Keratinocyte (primary cell): ENCODE measurements at regions not wholly inside any gene's neighbourhood (a gene's known extent, or its start where the extent isn't known, plus 50 kb on each side); places are given as distances from the start of the nearest gene placed in this dataset.
"Not testable (repeated sequence)": the region's sequence is repeated elsewhere in the genome, so short reads cannot be mapped to it uniquely, and the experiment has no call there.

ENCODE experiments used
- DNase-seq: peaks from one replicate; pipeline ENCODE4 v3.0.0-alpha.2; 2011; ENCODE audit warnings: low read depth, missing footprints, low spot score
- FAIRE-seq: peaks from 2 replicates; lab custom pipeline; 2011; peaks lifted over from hg19 to GRCh38; lab: Jason Lieb, UNC
- H2AFZ ChIP-seq: 2 replicates; pipeline ENCODE4 v1.6.0; 2012; ENCODE audit warnings: low read length, control low read depth, inconsistent platforms; ENCODE audit not compliant: control insufficient read depth
- H3K27ac ChIP-seq: 2 replicates; pipeline ENCODE4 v1.5.1; 2011; ENCODE audit warnings: low read length; ENCODE audit not compliant: control insufficient read depth, insufficient read depth
- H3K27me3 ChIP-seq: 3 replicates; pipeline ENCODE4 v1.6.0; 2011; ENCODE audit warnings: low read length; ENCODE audit not compliant: control insufficient read depth, insufficient read depth; ENCODE audit errors: extremely low read depth
- H3K36me3 ChIP-seq, 2 experiments: 2 replicates in 1 of 2; 3 replicates in 1 of 2; pipeline ENCODE4 v1.5.1; 2011; ENCODE audit warnings: low read length in 2 of 2, mild to moderate bottlenecking in 1 of 2; ENCODE audit not compliant: control insufficient read depth in 2 of 2, insufficient read depth in 2 of 2; ENCODE audit errors: extremely low read depth in 1 of 2
- H3K4me1 ChIP-seq: 3 replicates; pipeline ENCODE4 v1.5.1; 2011; ENCODE audit warnings: low read length; ENCODE audit not compliant: control insufficient read depth, insufficient read depth; ENCODE audit errors: extremely low read depth
- H3K4me2 ChIP-seq: 3 replicates; pipeline ENCODE4 v1.6.0; 2011; ENCODE audit warnings: low read depth, low read length; ENCODE audit not compliant: control insufficient read depth, insufficient read depth; ENCODE audit errors: extremely low read depth
- H3K4me3 ChIP-seq, 3 experiments: fragments of 200-600 bp in 1 of 3; sonication (generic) in 1 of 3; 2 replicates in 2 of 3; 3 replicates in 1 of 3; pipeline ENCODE4 v1.5.1; 2011 to 2016; ENCODE audit warnings: low read length in 3 of 3, mild to moderate bottlenecking in 3 of 3, control low read depth in 2 of 3, inconsistent platforms in 1 of 3, low read depth in 1 of 3, mixed read lengths in 1 of 3, mixed run types in 1 of 3, moderate library complexity in 1 of 3; ENCODE audit not compliant: control insufficient read depth in 2 of 3, insufficient read depth in 2 of 3; ENCODE audit errors: extremely low read depth in 1 of 3
- H3K79me2 ChIP-seq: 2 replicates; pipeline ENCODE4 v1.6.0; 2012; ENCODE audit warnings: low read length; ENCODE audit not compliant: control insufficient read depth, insufficient read depth
- H3K9ac ChIP-seq: 3 replicates; pipeline ENCODE4 v1.6.0; 2011; ENCODE audit warnings: low read length; ENCODE audit not compliant: control insufficient read depth, insufficient read depth; ENCODE audit errors: extremely low read depth
- H3K9me1 ChIP-seq: 3 replicates; pipeline ENCODE4 v1.6.0; 2011; ENCODE audit warnings: low read length; ENCODE audit not compliant: control insufficient read depth, insufficient read depth; ENCODE audit errors: extremely low read depth
- H3K9me3 ChIP-seq: 2 replicates; pipeline ENCODE4 v1.5.1; 2012; ENCODE audit warnings: low read depth, low read length; ENCODE audit not compliant: control insufficient read depth
- H4K20me1 ChIP-seq: 3 replicates; pipeline ENCODE4 v1.6.0; 2011; ENCODE audit warnings: low read length; ENCODE audit not compliant: control insufficient read depth, insufficient read depth; ENCODE audit errors: extremely low read depth
- CTCF ChIP-seq, 3 experiments: IDR thresholded peaks in 1 of 3; conservative IDR thresholded peaks in 1 of 3; optimal IDR thresholded peaks in 1 of 3; 2 replicates in 2 of 3; 3 replicates in 1 of 3; pipeline versions ENCODE3 to v1.5.1; 2011; ENCODE audit warnings: low read length in 3 of 3, mild to moderate bottlenecking in 3 of 3, moderate library complexity in 2 of 3, control low read depth in 1 of 3, inconsistent platforms in 1 of 3; ENCODE audit not compliant: insufficient read depth in 2 of 3; ENCODE audit errors: extremely low read depth in 1 of 3
- EZH2 ChIP-seq: IDR thresholded peaks from one replicate; pipeline ENCODE4 v1.6.1; 2012; ENCODE audit warnings: inconsistent platforms, mild to moderate bottlenecking, low read length, moderate library complexity
- dilution Hi-C: fragments of 300-500 bp; cut with MboI; formaldehyde crosslinking; loops from one replicate; pipeline ENCODE4 v1.7.0; 2020; ENCODE audit warnings: low sequenced_read_pairs; ENCODE audit not compliant: extremely low pct_ligation_motif_present

- no peaks in the 10 kb centered on the region for H3K9me1 ChIP-seq
- FAIRE-seq = no peak
- no peaks in the 10 kb centered on the region for H3K79me2 ChIP-seq
- H3K27me3 ChIP-seq = no peaks in the 10 kb centered on the region
- dilution Hi-C loops = no loop called here
- no peak for DNase-seq
- no peaks in the 10 kb centered on the region for H3K4me1 ChIP-seq
- H3K36me3 ChIP-seq = no peaks in the 10 kb centered on the region
- H3K4me2 ChIP-seq = no peak overlapping the region
- H4K20me1 ChIP-seq = no peaks in the 10 kb centered on the region
- H3K4me3 ChIP-seq = no peak overlapping the region
- H3K27ac ChIP-seq = no peak overlapping the region
- H3K9ac ChIP-seq = no peak overlapping the region
- no peak for TF ChIP-seq EZH2
- TF ChIP-seq CTCF (optimal IDR thresholded peaks at IDR 0.05 in 1 of 3, IDR thresholded peaks at IDR 0.05 in 1 of 3, conservative IDR thresholded peaks at IDR 0.05 in 1 of 3; ENCODE audit: extremely low read depth in 1 of 3, insufficient read depth in 2 of 3, low read length in 3 of 3) = no peak
- H2AFZ ChIP-seq = no peak overlapping the region
- no peaks in the 10 kb centered on the region for H3K9me3 ChIP-seq
These were observed 70.2 kb upstream of the MAGEB2 start for GRCh38 chrX:30144971-30145731.

GRCh38 chrX:30147996-30148643, 67.2 kb upstream of the MAGEB2 start:
- dilution Hi-C loops = no loop called here
- Histone ChIP-seq H3K4me2 (no peak overlapping the region), H3K79me2 (no peaks in the 10 kb centered on the region)

GRCh38 chrX:30149206-30149605, 66.2 kb upstream of the MAGEB2 start:
- H3K9me1 ChIP-seq, H3K4me1 ChIP-seq, H4K20me1 ChIP-seq, FAIRE-seq, H3K36me3 ChIP-seq, H2AFZ ChIP-seq, H3K27me3 ChIP-seq, H3K9me3 ChIP-seq, DNase-seq, H3K27ac ChIP-seq, dilution Hi-C loops, H3K9ac ChIP-seq, H3K79me2 ChIP-seq, H3K4me3 ChIP-seq, H3K4me2 ChIP-seq: not testable (repeated sequence)

More at GRCh38 chrX:30147996-30148643, 67.2 kb upstream of the MAGEB2 start:
- no peak overlapping the region for H3K4me3 ChIP-seq
- no peaks in the 10 kb centered on the region for H3K9me1 ChIP-seq
- no peaks in the 10 kb centered on the region for H3K27me3 ChIP-seq
- H4K20me1 ChIP-seq = no peaks in the 10 kb centered on the region
- H3K27ac ChIP-seq = no peak overlapping the region
- peaks cover 2% of the 10 kb centered on the region for H3K9me3 ChIP-seq
- H2AFZ ChIP-seq = no peak overlapping the region
- TF ChIP-seq CTCF (optimal IDR thresholded peaks at IDR 0.05 in 1 of 3, IDR thresholded peaks at IDR 0.05 in 1 of 3, conservative IDR thresholded peaks at IDR 0.05 in 1 of 3; ENCODE audit: extremely low read depth in 1 of 3, insufficient read depth in 2 of 3, low read length in 3 of 3) (no peak), EZH2 (no peak)
- H3K9ac ChIP-seq = no peak overlapping the region
- no peaks in the 10 kb centered on the region for H3K36me3 ChIP-seq
- H3K4me1 ChIP-seq = no peaks in the 10 kb centered on the region
- DNase-seq (no peak), FAIRE-seq (no peak)
